B cell (primary cell): ENCODE measurements at regions not wholly inside any gene's neighbourhood (a gene's known extent, or its start where the extent isn't known, plus 50 kb on each side); places are given as distances from the start of the nearest gene placed in this dataset.

Source experiments
- ATAC-seq: fragments of 200-7000 bp; cut with Tn5 transposase; one replicate; pipeline ENCODE4 v1.10.0; 2021; ENCODE audit warnings: low read depth, mild to moderate bottlenecking, moderate number of reproducible peaks, moderate library complexity
- CTCF ChIA-PET: fragments of 350-600 bp; sonication (Branson Sonifier 250); formaldehyde crosslinking; loops from one replicate; lab custom pipeline; 2021; ENCODE audit warnings: antibody characterized with exemption, inconsistent platforms; lab: Charles Lee
- POLR2A ChIA-PET: fragments of 350-600 bp; sonication (Branson Sonifier 250); formaldehyde crosslinking; loops from one replicate; lab custom pipeline; 2021; ENCODE audit warnings: antibody characterized with exemption; lab: Charles Lee
- DNase-seq: peaks from one replicate; pipeline ENCODE4 v3.0.0; 2013
- H2AFZ ChIP-seq: 2 replicates; pipeline ENCODE4 v1.6.1; 2012; ENCODE audit warnings: mild to moderate bottlenecking, low read depth, low read length; ENCODE audit not compliant: insufficient read depth, poor library complexity, severe bottlenecking
- H3K27ac ChIP-seq, 2 donors: 1 replicate in 1 of 2; 2 replicates in 1 of 2; pipeline ENCODE4 v1.5.1; 2012 to 2013; ENCODE audit warnings: low read length in 2 of 2, mild to moderate bottlenecking in 2 of 2, moderate library complexity in 1 of 2
- H3K27me3 ChIP-seq, 4 experiments: fragments of 200-600 bp in 1 of 4; sonication (generic) in 1 of 4; replicated peaks in 1 of 4; 1 replicate in 2 of 4; 2 replicates in 2 of 4; pipeline versions ENCODE4 v1.6.1 to v1.7.0; 2013 to 2016; ENCODE audit warnings: low read length in 3 of 4, mild to moderate bottlenecking in 2 of 4, mixed read lengths in 1 of 4, moderate library complexity in 1 of 4; ENCODE audit not compliant: insufficient read depth in 4 of 4, control insufficient read depth in 3 of 4; ENCODE audit errors: control extremely low read depth in 1 of 4
- H3K36me3 ChIP-seq, 2 experiments: replicated peaks in 1 of 2; 1 replicate in 1 of 2; 2 replicates in 1 of 2; pipeline versions ENCODE4 v1.6.1 to v1.7.1; 2013; ENCODE audit warnings: low read length in 1 of 2; ENCODE audit not compliant: insufficient read depth in 2 of 2, control insufficient read depth in 1 of 2; ENCODE audit errors: control extremely low read depth in 1 of 2, extremely low read depth in 1 of 2
- H3K4me1 ChIP-seq, 2 donors: fragments of 200-600 bp in 1 of 2; sonication (generic) in 1 of 2; 1 replicate in 1 of 2; 2 replicates in 1 of 2; pipeline versions ENCODE4 v1.5.1 to v1.6.1; 2013 to 2017; ENCODE audit warnings: low read length in 2 of 2; ENCODE audit not compliant: control insufficient read depth in 2 of 2, insufficient read depth in 2 of 2
- H3K4me2 ChIP-seq: replicated peaks from 2 replicates; pipeline ENCODE3; 2012; ENCODE audit warnings: mild to moderate bottlenecking, low read depth, low read length; ENCODE audit not compliant: poor library complexity, severe bottlenecking
- H3K4me3 ChIP-seq, 5 experiments: fragments of 200-600 bp in 1 of 5; sonication (generic) in 1 of 5; 1 replicate in 3 of 5; 2 replicates in 2 of 5; pipeline versions ENCODE4 v1.5.1 to v1.7.0; 2011 to 2016; ENCODE audit warnings: low read length in 4 of 5, mild to moderate bottlenecking in 4 of 5, low read depth in 2 of 5, control low read depth in 1 of 5, moderate library complexity in 1 of 5; ENCODE audit not compliant: insufficient read depth in 1 of 5; ENCODE audit errors: control extremely low read depth in 1 of 5, extremely low read depth in 1 of 5
- H3K79me2 ChIP-seq: fragments of 200-600 bp; sonication (generic); one replicate; pipeline ENCODE4 v1.6.0; 2016; ENCODE audit warnings: low read length; ENCODE audit not compliant: control insufficient read depth, insufficient read depth
- H3K9ac ChIP-seq: fragments of 200-600 bp; sonication (generic); 2 replicates; pipeline ENCODE4 v1.6.1; 2017; ENCODE audit warnings: mild to moderate bottlenecking, low read length, moderate library complexity
- H3K9me3 ChIP-seq, 3 donors: one replicate each; pipeline versions ENCODE4 v1.6.1 to v1.7.1; 2013; ENCODE audit warnings: low read length in 2 of 3; ENCODE audit not compliant: control insufficient read depth in 2 of 3, insufficient read depth in 1 of 3; ENCODE audit errors: control extremely low read depth in 1 of 3
- H4K20me1 ChIP-seq: 2 replicates; pipeline ENCODE4 v1.6.0; 2012; ENCODE audit warnings: mild to moderate bottlenecking, low read length; ENCODE audit not compliant: insufficient read depth, control insufficient read depth, poor library complexity, severe bottlenecking
- H3K27ac Mint-ChIP-seq: one replicate; pipeline ENCODE4 v1.8.0; 2021; ENCODE audit warnings: mixed read lengths
- H3K27me3 Mint-ChIP-seq: one replicate; pipeline ENCODE4 v1.8.0; 2021; ENCODE audit warnings: mixed read lengths
- H3K4me1 Mint-ChIP-seq: one replicate; pipeline ENCODE4 v1.8.0; 2021; ENCODE audit warnings: mixed read lengths
- H3K4me3 Mint-ChIP-seq: one replicate; pipeline ENCODE4 v1.8.0; 2021; ENCODE audit warnings: mixed read lengths
- H3K9me3 Mint-ChIP-seq: one replicate; pipeline ENCODE4 v1.8.0; 2022; ENCODE audit warnings: mixed read lengths; ENCODE audit not compliant: insufficient read depth
- CTCF ChIP-seq: fragments of 200-600 bp; IDR thresholded peaks from one replicate; pipeline ENCODE4 v1.8.0; 2022; ENCODE audit warnings: antibody characterized with exemption, mild to moderate bottlenecking
- EZH2 ChIP-seq: IDR thresholded peaks from 2 replicates; pipeline ENCODE4 v1.6.1; 2012; ENCODE audit warnings: borderline replicate concordance, low read depth, mild to moderate bottlenecking, moderate library complexity, low read length; ENCODE audit not compliant: insufficient read depth, poor library complexity, severe bottlenecking
- WGBS: methylation state at CpG from one replicate; pipeline ENCODE4 v1.1.5; 2013; ENCODE audit warnings: missing lambda C conversion rate; ENCODE audit not compliant: insufficient coverage; 5-methylcytosine and 5-hydroxymethylcytosine counted together
- intact Hi-C: fragments of 100-400 bp; cut with micrococcal nuclease; formaldehyde crosslinking; loops from one replicate; pipeline ENCODE4 v1.10.0; 2022

- ChIA-PET POLR2A (no interaction called here), CTCF (no interaction called here)
- Histone ChIP-seq H3K27me3 (no peaks in the 10 kb centered on the region), H3K4me1 (no peaks in the 10 kb centered on the region), H3K4me3 (no peak overlapping the region), H3K4me2 (no peak overlapping the region), H3K36me3 (no peaks in the 10 kb centered on the region), H4K20me1 (no peaks in the 10 kb centered on the region), H3K27ac (no peak overlapping the region), H3K79me2 (no peaks in the 10 kb centered on the region), H3K9me3 (peaks cover 0 to 11% (median 0%) of the 10 kb centered on the region in 3 donors), H2AFZ (no peak overlapping the region), H3K9ac (no peak overlapping the region)
- ATAC-seq, result no peak
- no peak for TF ChIP-seq EZH2
- TF ChIP-seq CTCF, result no peak
- H3K4me3 Mint-ChIP-seq, result no peak overlapping the region
- 90% methylated on average over 5 of the region's 7 CpGs for WGBS
- no peaks in the 10 kb centered on the region for H3K4me1 Mint-ChIP-seq
- peaks cover 5% of the 10 kb centered on the region for H3K9me3 Mint-ChIP-seq
- no peak for DNase-seq
- H3K27me3 Mint-ChIP-seq, result no peaks in the 10 kb centered on the region
- H3K27ac Mint-ChIP-seq, result no peak overlapping the region
- intact Hi-C loops, result no loop called here
Observed at GRCh38 chr9:111263116-111263515, 66.9 kb downstream of the OR2K2 start.

GRCh38 chr9:111258875-111259271 lies 71.2 kb downstream of the OR2K2 start:
- H3K4me1 Mint-ChIP-seq, result no peaks in the 10 kb centered on the region
- Histone ChIP-seq H3K9me3 (peaks cover 0 to 3% (median 0%) of the 10 kb centered on the region in 3 donors), H3K79me2 (no peaks in the 10 kb centered on the region), H3K4me1 (no peaks in the 10 kb centered on the region), H3K27me3 (no peaks in the 10 kb centered on the region), H4K20me1 (no peaks in the 10 kb centered on the region), H3K4me2 (no peak overlapping the region), H3K9ac (no peak overlapping the region), H3K4me3 (no peak overlapping the region), H3K27ac (no peak overlapping the region), H2AFZ (no peak overlapping the region), H3K36me3 (no peaks in the 10 kb centered on the region)
- DNase-seq (no peak), ATAC-seq (no peak)
- ChIA-PET POLR2A (no interaction called here), CTCF (no interaction called here)
- H3K27me3 Mint-ChIP-seq, result no peaks in the 10 kb centered on the region
- TF ChIP-seq CTCF, result no peak
- TF ChIP-seq EZH2, result no peak
- no peak overlapping the region for H3K4me3 Mint-ChIP-seq
- no CpG with 5 or more reads among the region's 1 CpG for WGBS
- intact Hi-C loops, result no loop called here
- H3K27ac Mint-ChIP-seq, result no peak overlapping the region
- no peaks in the 10 kb centered on the region for H3K9me3 Mint-ChIP-seq
